Calu3 (cell line): ENCODE measurements at regions not wholly inside any gene's neighbourhood (a gene's known extent, or its start where the extent isn't known, plus 50 kb on each side); places are given as distances from the start of the nearest gene placed in this dataset.

Experiments
- BruUV-seq: library from RNA; stranded (reverse); fragments of 400-500 nt; replicated peaks from 2 replicates; lab custom pipeline; 2021; lab: Mats Ljungman, UMichigan
- CTCF ChIA-PET: fragments of 300-600 bp; sonication (Branson Sonifier 250); formaldehyde crosslinking; loops from one replicate; lab custom pipeline; 2022; ENCODE audit warnings: antibody characterized with exemption; lab: Charles Lee
- DNase-seq: peaks from one replicate; pipeline ENCODE4 v3.0.0; 2022
- H3K27ac Mint-ChIP-seq: one replicate; pipeline ENCODE4 v1.8.0; 2022; ENCODE audit warnings: mixed read lengths; ENCODE audit not compliant: unreplicated experiment
- H3K27me3 Mint-ChIP-seq: one replicate; pipeline ENCODE4 v1.8.0; 2022; ENCODE audit warnings: mixed read lengths; ENCODE audit not compliant: unreplicated experiment
- H3K36me3 Mint-ChIP-seq: one replicate; pipeline ENCODE4 v1.8.0; 2022; ENCODE audit warnings: mild to moderate bottlenecking, moderate library complexity, mixed read lengths; ENCODE audit not compliant: insufficient read depth, unreplicated experiment
- H3K4me1 Mint-ChIP-seq: one replicate; pipeline ENCODE4 v1.8.0; 2022; ENCODE audit warnings: mild to moderate bottlenecking, low read depth, mixed read lengths; ENCODE audit not compliant: unreplicated experiment
- H3K4me3 Mint-ChIP-seq: one replicate; pipeline ENCODE4 v1.8.0; 2022; ENCODE audit warnings: mild to moderate bottlenecking, low read depth, moderate library complexity, mixed read lengths; ENCODE audit not compliant: unreplicated experiment
- H3K9me3 Mint-ChIP-seq: one replicate; pipeline ENCODE4 v1.8.0; 2022; ENCODE audit warnings: low read depth, mixed read lengths; ENCODE audit not compliant: unreplicated experiment
- CTCF ChIP-seq: fragments of 200-600 bp; IDR thresholded peaks from one replicate; pipeline ENCODE4 v1.8.0; 2022; ENCODE audit warnings: antibody characterized with exemption; ENCODE audit not compliant: unreplicated experiment
- intact Hi-C: fragments of 100-400 bp; cut with micrococcal nuclease; formaldehyde crosslinking; loops from one replicate; pipeline ENCODE4 v1.10.0; 2022; ENCODE audit not compliant: unreplicated experiment

DNA sequence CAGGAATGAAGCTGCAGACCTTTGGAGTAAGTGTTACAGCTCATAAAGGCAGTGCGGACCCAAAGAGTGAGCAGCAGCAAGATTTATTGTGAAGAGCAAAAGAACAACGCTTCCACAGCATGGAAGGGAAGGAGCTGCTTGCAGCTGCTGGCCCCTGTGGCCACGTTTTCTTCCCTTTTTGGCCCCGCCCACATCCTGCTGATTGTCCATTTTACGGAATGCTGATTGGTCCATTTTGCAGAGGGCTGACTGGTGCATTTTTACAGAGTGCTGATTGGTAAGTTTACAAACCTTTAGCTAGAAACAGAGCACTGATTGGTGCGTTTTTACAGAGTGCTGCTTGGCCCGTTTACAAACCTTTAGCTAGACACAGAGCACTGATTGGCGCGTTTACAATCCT lies 841.5 kb downstream of the CDH11 start:
- intact Hi-C loops, result no loop called here
- Mint-ChIP-seq H3K27me3 (no peaks in the 10 kb centered on the region), H3K27ac (no peak overlapping the region), H3K36me3 (no peaks in the 10 kb centered on the region), H3K4me1 (no peaks in the 10 kb centered on the region), H3K9me3 (peaks cover 15% of the 10 kb centered on the region), H3K4me3 (no peak overlapping the region)
- CTCF ChIA-PET, result interaction anchor here (0.6 kb wide), 1 partner anchor 432 kb away, joined by 3 read pairs; no protein-coding TSS in a partner anchor
- no peak for DNase-seq
- no TSS peak for BruUV-seq
- no peak for TF ChIP-seq CTCF

DNA sequence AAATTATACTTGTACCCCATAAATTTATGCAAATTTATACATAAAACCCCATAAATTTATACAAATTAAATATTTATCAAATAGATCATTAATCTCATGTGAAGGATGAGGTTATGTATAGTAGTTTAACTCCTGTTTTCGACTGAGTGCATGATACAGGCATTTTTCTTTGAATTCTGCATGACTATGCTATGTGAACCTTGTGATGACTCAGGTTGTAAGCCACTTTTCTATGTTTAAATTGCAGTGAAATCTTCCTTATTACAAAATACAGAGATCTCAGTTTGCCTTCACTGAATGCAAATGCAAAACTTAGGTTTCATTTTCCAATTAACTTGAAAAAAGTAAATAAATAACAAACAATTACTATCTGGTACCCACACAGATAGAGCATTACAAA lies 843.7 kb downstream of the CDH11 start:
- intact Hi-C loops, result no loop called here
- Mint-ChIP-seq H3K27me3 (no peaks in the 10 kb centered on the region), H3K4me3 (no peak overlapping the region), H3K36me3 (no peaks in the 10 kb centered on the region), H3K4me1 (no peaks in the 10 kb centered on the region), H3K27ac (no peak overlapping the region), H3K9me3 (peaks cover 12% of the 10 kb centered on the region)
- DNase-seq, result no peak
- BruUV-seq, result no TSS peak
- no peak for TF ChIP-seq CTCF
- CTCF ChIA-PET, result no interaction called here

GRCh38 chr16:64276646-64277045 lies 845.2 kb downstream of the CDH11 start:
- DNase-seq, result no peak
- Mint-ChIP-seq H3K4me3 (no peak overlapping the region), H3K27ac (no peak overlapping the region), H3K4me1 (no peaks in the 10 kb centered on the region), H3K36me3 (no peaks in the 10 kb centered on the region), H3K9me3 (peaks cover 19% of the 10 kb centered on the region), H3K27me3 (no peaks in the 10 kb centered on the region)
- intact Hi-C loops, result no loop called here
- no TSS peak for BruUV-seq
- CTCF ChIA-PET, result no interaction called here
- TF ChIP-seq CTCF, result no peak

DNA sequence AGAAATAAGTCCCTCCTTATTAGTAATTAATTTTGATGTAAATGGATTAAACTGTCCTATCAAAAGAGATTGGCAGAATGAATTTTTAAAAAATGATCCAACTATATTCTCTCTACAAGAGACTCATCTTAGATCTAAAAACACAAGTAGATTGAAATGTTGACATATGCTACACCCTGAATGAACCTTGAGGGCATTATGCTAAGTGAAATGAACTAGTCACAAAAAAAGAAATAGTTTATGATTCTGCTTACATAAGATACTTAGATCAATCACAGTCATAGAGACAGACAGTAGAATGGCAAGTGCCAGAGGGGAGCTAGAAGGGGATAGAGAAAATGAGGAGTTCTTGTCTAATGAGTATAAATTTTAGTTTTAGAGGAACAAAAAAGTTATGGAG lies 849.8 kb downstream of the CDH11 start:
- no peaks in the 10 kb centered on the region for H3K36me3 Mint-ChIP-seq
- no peak for DNase-seq
- H3K4me3 Mint-ChIP-seq, result no peak overlapping the region
- no peak overlapping the region for H3K27ac Mint-ChIP-seq
- CTCF ChIA-PET, result no interaction called here
- peaks cover 18% of the 10 kb centered on the region for H3K9me3 Mint-ChIP-seq
- no peak for TF ChIP-seq CTCF
- no peaks in the 10 kb centered on the region for H3K4me1 Mint-ChIP-seq
- intact Hi-C loops, result no loop called here
- no peaks in the 10 kb centered on the region for H3K27me3 Mint-ChIP-seq
- BruUV-seq, result no TSS peak
